ENCODE measurements at regions not wholly inside any gene's neighbourhood (a gene's known extent, or its start where the extent isn't known, plus 50 kb on each side); places are given as distances from the start of the nearest gene placed in this dataset.

GRCh38 chr19:5247957-5248705 lies 92.5 kb downstream of the PTPRS start:
- H3K27me3 ChIP-seq (ENCODE audit: control insufficient read depth, insufficient read depth, low read length) = no peaks in the 10 kb centered on the region
- H3K9ac ChIP-seq (ENCODE audit: low read length in 3 of 3) = no peak overlapping the region
- peaks cover 0 to 2% (median 0%) of the 10 kb centered on the region in 3 donors for H3K36me3 ChIP-seq (ENCODE audit: control insufficient read depth in 2 of 3, insufficient read depth in 3 of 3, low read length in 3 of 3)
- no peak overlapping the region for H3K4me3 ChIP-seq (ENCODE audit: low read length in 3 of 3)
- no peak overlapping the region for H3K27ac ChIP-seq (ENCODE audit: low read depth in 2 of 2, low read length in 2 of 2)
- FAIRE-seq (no peak), DNase-seq (peak in 1 of 5 donors; percentile 30)
- TF ChIP-seq CTCF (IDR thresholded peaks at IDR 0.05; ENCODE audit: borderline replicate concordance, extremely low read depth, insufficient read depth) = no peak
- intact Hi-C loops (cut with DNase I) = no loop called here
- no peaks in the 10 kb centered on the region for H3K4me1 ChIP-seq (ENCODE audit: control insufficient read depth in 2 of 3, insufficient read depth in 2 of 3, low read depth in 1 of 3, low read length in 3 of 3)
- no peaks in the 10 kb centered on the region for H3K9me3 ChIP-seq (ENCODE audit: control insufficient read depth in 2 of 3, insufficient read depth in 1 of 3, low read length in 3 of 3)

DNA sequence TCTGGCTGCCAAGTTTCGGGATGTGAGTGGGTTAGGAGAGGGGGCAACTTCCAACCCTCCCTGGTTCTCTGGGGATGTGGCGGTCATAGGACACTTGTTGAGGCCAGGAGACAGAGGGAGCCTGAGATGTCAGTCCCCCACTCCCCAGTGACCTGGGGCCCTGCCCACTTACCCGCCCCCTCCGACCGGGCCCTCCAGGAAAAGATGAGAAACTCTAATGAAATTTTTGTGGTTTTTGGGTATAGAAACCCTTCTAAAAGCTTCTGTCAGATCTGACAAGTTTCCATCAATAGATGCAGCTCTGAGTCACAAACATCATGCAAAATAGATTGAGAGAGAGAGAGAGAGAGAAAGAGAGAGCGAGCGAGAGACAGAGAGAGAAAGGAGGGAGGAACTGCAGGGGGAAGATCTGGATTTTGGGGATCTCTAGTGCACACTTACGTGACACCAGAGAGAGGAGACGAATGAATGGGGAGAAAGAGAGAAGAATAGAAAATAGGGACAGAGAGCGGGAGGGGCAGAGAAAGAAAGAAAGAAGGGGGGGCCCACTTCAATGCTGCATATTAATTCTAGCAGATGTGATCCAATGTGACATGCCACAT lies 94.0 kb downstream of the PTPRS start:
- H3K27me3 ChIP-seq (ENCODE audit: control insufficient read depth, insufficient read depth, low read length) = no peaks in the 10 kb centered on the region
- no peaks in the 10 kb centered on the region for H3K4me1 ChIP-seq (ENCODE audit: control insufficient read depth in 2 of 3, insufficient read depth in 2 of 3, low read depth in 1 of 3, low read length in 3 of 3)
- H3K4me3 ChIP-seq (ENCODE audit: low read length in 3 of 3) = no peak overlapping the region
- H3K36me3 ChIP-seq (ENCODE audit: control insufficient read depth in 2 of 3, insufficient read depth in 3 of 3, low read length in 3 of 3) = peaks cover 0 to 2% (median 0%) of the 10 kb centered on the region in 3 donors
- no peak for TF ChIP-seq CTCF (IDR thresholded peaks at IDR 0.05; ENCODE audit: borderline replicate concordance, extremely low read depth, insufficient read depth)
- no peaks in the 10 kb centered on the region for H3K9me3 ChIP-seq (ENCODE audit: control insufficient read depth in 2 of 3, insufficient read depth in 1 of 3, low read length in 3 of 3)
- peak in 1 of 5 donors; percentile 15 for DNase-seq
- FAIRE-seq = no peak
- no peak overlapping the region for H3K9ac ChIP-seq (ENCODE audit: low read length in 3 of 3)
- intact Hi-C loops (cut with DNase I) = no loop called here
- no peak overlapping the region for H3K27ac ChIP-seq (ENCODE audit: low read depth in 2 of 2, low read length in 2 of 2)

- peak in 1 of 5 donors; percentile 56 for DNase-seq
- FAIRE-seq = no peak
- TF ChIP-seq CTCF (IDR thresholded peaks at IDR 0.05; ENCODE audit: borderline replicate concordance, extremely low read depth, insufficient read depth) = no peak
- Histone ChIP-seq H3K9me3 (ENCODE audit: control insufficient read depth in 2 of 3, insufficient read depth in 1 of 3, low read length in 3 of 3) (no peaks in the 10 kb centered on the region), H3K4me1 (ENCODE audit: control insufficient read depth in 2 of 3, insufficient read depth in 2 of 3, low read depth in 1 of 3, low read length in 3 of 3) (no peaks in the 10 kb centered on the region), H3K36me3 (ENCODE audit: control insufficient read depth in 2 of 3, insufficient read depth in 3 of 3, low read length in 3 of 3) (peaks cover 0 to 2% (median 0%) of the 10 kb centered on the region in 3 donors), H3K27ac (ENCODE audit: low read depth in 2 of 2, low read length in 2 of 2) (no peak overlapping the region), H3K27me3 (ENCODE audit: control insufficient read depth, insufficient read depth, low read length) (no peaks in the 10 kb centered on the region), H3K9ac (ENCODE audit: low read length in 3 of 3) (no peak overlapping the region), H3K4me3 (ENCODE audit: low read length in 3 of 3) (no peak overlapping the region)
- intact Hi-C loops (cut with DNase I) = no loop called here
Observed at GRCh38 chr19:5245631-5246553, 94.7 kb downstream of the PTPRS start.
